GM21619 (cell line): ENCODE measurements at regions not wholly inside any gene's neighbourhood (a gene's known extent, or its start where the extent isn't known, plus 50 kb on each side); places are given as distances from the start of the nearest gene placed in this dataset.

Source experiments
- ATAC-seq: cut with Tn5 transposase; IDR thresholded peaks from one replicate; pipeline ENCODE4 v1.9.1; 2021; ENCODE audit not compliant: unreplicated experiment

- ATAC-seq = no peak
These were observed 60.5 kb upstream of the CPXM2 start for GRCh38 chr10:123952099-123952498.

GRCh38 chr10:123948030-123948823 is 56.6 kb upstream of the CPXM2 start:
- no peak for ATAC-seq

DNA sequence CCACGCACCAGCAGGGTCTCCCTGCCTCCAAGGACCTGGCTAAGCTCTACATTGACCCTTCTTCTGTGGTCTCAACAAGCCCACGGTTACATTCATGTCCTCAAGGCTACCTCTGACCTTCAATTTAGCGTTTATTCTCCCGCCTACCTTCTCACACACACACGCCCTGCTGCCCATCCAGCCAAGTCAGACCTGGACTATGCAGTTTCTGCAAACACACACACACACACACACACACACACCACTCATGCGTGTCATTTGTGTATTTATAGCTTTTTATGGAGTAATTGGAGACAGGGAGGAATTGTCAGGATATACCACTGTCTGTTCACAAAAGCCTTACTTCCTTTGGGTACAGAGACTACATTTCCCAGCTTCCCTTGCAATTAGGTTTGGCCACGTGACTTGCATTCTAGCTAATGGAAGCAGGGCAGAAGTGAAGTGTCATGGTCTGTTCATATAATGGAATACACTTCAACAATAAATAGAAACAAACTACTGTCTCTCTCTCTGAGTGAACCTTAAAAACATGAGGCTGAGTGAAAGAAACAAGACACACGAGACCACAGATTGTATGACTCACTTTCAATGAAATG is 53.8 kb upstream of the CPXM2 start:
- peak; percentile 56 for ATAC-seq

DNA sequence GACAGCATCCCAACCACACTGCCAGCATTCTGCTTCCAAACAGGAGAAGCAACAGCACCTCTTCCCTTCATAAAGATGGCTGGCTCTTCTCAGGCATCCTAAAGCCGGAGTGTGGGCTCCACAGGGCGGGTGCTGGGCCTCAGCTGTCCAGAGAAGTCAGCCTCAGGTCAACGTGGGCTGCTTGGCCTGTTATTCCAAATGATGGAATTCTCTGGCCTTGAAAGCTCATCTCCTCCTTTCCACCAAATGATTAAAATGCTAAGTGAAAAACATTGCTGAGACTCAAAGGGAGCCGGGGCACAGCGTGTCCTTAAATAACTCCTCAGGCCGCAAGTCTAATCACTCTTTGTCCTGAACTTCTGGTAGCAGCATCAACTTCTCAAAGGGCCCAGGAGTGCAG is 53.1 kb upstream of the CPXM2 start:
- no peak for ATAC-seq

DNA sequence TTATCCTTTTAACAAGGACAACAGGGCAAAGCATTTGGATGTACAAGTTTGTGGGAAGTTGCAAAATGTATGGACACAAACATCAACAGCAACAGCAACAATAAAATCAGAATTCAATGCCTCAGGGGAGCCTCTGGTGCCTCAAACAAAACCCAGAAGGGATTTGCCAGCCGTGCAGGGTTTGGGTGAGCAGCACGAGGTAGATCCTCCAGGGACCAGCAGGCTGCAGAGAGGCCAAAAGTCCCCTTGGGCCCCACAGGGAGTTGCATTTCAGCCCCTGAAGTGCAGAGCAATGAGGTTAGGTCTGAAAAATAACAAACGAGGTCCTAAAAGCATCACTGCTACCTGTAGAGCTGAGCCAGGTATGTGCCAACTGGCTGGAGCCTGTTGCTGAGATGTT is 51.7 kb upstream of the CPXM2 start:
- no peak for ATAC-seq

GRCh38 chr10:123942114-123942861 is 50.7 kb upstream of the CPXM2 start:
- no peak for ATAC-seq
